H7 (cell line): ENCODE measurements at regions not wholly inside any gene's neighbourhood (a gene's known extent, or its start where the extent isn't known, plus 50 kb on each side); places are given as distances from the start of the nearest gene placed in this dataset.
"Not testable (repeated sequence)": the region's sequence is repeated elsewhere in the genome, so short reads cannot be mapped to it uniquely, and the experiment has no call there.

Experiments used
- DNase-seq: peaks from one replicate; pipeline ENCODE4 v3.0.0; 2012
- H3K27me3 ChIP-seq: 2 replicates; pipeline ENCODE4 v1.6.0; 2011; ENCODE audit warnings: mild to moderate bottlenecking, low read length; ENCODE audit not compliant: control insufficient read depth, insufficient read depth
- H3K36me3 ChIP-seq: replicated peaks from 2 replicates; pipeline ENCODE4 v1.5.1; 2011; ENCODE audit warnings: low read length; ENCODE audit not compliant: control insufficient read depth, insufficient read depth
- H3K4me3 ChIP-seq: 2 replicates; pipeline ENCODE4 v1.5.1; 2011; ENCODE audit warnings: low read depth, mild to moderate bottlenecking, control low read depth, low read length, moderate library complexity; ENCODE audit not compliant: insufficient read depth

DNA sequence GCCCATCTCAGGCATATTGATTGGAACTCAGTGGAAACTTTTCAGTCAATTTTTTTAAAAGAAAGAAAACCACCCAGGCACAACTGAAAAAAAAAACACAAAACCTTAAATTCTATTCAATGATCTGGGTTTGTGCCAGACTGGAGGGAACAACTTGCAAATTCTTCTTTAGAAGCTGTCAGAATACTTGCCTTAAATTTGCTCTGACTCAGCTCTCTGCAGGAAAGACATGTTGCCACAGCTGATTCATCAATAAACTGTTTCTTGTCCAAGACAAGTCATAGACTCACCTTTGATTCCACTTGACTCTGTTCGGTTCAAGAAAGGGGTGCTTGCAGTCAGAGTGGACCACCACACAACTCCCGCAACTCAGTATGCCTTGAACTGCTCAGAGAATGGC is 117.8 kb upstream of the F13A1 start:
- Histone ChIP-seq H3K27me3 (no peaks in the 10 kb centered on the region), H3K4me3 (no peak overlapping the region), H3K36me3 (no peaks in the 10 kb centered on the region)
- no peak for DNase-seq

GRCh38 chr6:6439778-6440177 is 119.3 kb upstream of the F13A1 start:
- no peak for DNase-seq
- H3K4me3 ChIP-seq: no peak overlapping the region
- no peaks in the 10 kb centered on the region for H3K36me3 ChIP-seq
- H3K27me3 ChIP-seq: no peaks in the 10 kb centered on the region

- no peaks in the 10 kb centered on the region for H3K36me3 ChIP-seq
- H3K4me3 ChIP-seq: no peak overlapping the region
- DNase-seq: no peak
- no peaks in the 10 kb centered on the region for H3K27me3 ChIP-seq
Measured at GRCh38 chr6:6452002-6452401, 131.5 kb upstream of the F13A1 start.

GRCh38 chr6:6453186-6453585 is 132.7 kb upstream of the F13A1 start:
- Histone ChIP-seq H3K4me3 (no peak overlapping the region), H3K27me3 (no peaks in the 10 kb centered on the region)
- no peak for DNase-seq

GRCh38 chr6:6455272-6455671 is 133.2 kb upstream of the LY86 start:
- no peak for DNase-seq
- Histone ChIP-seq H3K4me3 (no peak overlapping the region), H3K27me3 (no peaks in the 10 kb centered on the region), H3K36me3 (no peaks in the 10 kb centered on the region)

More at GRCh38 chr6:6453186-6453585, 132.7 kb upstream of the F13A1 start:
- no peaks in the 10 kb centered on the region for H3K36me3 ChIP-seq

- no peak for DNase-seq
- Histone ChIP-seq H3K27me3 (no peaks in the 10 kb centered on the region), H3K36me3 (no peaks in the 10 kb centered on the region), H3K4me3 (no peak overlapping the region)
Measured at GRCh38 chr6:6458172-6458571, 130.3 kb upstream of the LY86 start.

- DNase-seq, H3K4me3 ChIP-seq, H3K36me3 ChIP-seq, H3K27me3 ChIP-seq: not testable (repeated sequence)
Measured at GRCh38 chr6:6459963-6460362, 128.6 kb upstream of the LY86 start.

GRCh38 chr6:6460416-6460815 is 128.1 kb upstream of the LY86 start:
- Histone ChIP-seq H3K27me3 (no peaks in the 10 kb centered on the region), H3K4me3 (no peak overlapping the region), H3K36me3 (no peaks in the 10 kb centered on the region)
- DNase-seq: no peak

- no peak overlapping the region for H3K4me3 ChIP-seq
- no peaks in the 10 kb centered on the region for H3K27me3 ChIP-seq
- no peak for DNase-seq
- H3K36me3 ChIP-seq: no peaks in the 10 kb centered on the region
Measured at GRCh38 chr6:6461138-6461537, 127.4 kb upstream of the LY86 start.

DNA sequence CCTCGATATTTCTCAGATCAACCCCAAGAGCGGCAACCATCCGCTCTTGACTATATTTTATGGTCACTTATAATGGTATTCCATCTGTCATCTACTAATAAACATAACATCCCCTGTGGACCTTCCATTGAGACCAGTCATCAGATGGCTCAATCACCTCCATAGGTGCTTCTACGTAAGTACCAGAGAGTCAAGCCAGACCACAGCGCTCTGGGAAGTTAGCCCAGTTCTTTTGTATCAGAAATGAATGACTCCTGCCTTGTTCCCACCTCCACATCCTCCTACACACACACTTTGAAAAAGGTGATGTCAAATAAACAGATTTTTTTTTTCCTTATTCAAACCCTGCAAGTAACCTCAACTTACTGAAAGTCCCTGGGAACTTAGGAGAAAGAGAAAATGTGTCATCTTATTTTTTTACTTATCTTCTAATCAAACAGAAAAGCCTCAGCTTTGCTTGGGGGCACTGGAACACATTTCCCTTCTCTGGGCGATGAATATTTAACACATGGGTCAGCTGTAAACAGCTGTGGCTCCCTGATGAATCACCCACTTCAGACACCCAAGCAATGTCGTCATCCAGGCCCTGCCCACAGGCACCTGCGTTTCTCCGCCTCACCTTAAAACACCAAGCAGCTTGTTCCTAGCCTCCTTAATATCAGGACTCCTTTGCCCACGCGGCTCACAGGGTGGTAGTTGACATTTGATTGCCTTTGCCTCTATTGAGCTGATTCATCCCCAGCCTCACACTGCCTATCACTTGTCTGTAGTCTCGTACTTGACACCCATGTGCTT is 121.4 kb upstream of the LY86 start:
- Histone ChIP-seq H3K36me3 (no peaks in the 10 kb centered on the region), H3K4me3 (no peak overlapping the region), H3K27me3 (no peaks in the 10 kb centered on the region)
- no peak for DNase-seq

GRCh38 chr6:6469074-6469473 is 119.4 kb upstream of the LY86 start:
- DNase-seq: no peak
- Histone ChIP-seq H3K27me3 (no peaks in the 10 kb centered on the region), H3K36me3 (no peaks in the 10 kb centered on the region), H3K4me3 (no peak overlapping the region)

- H3K4me3 ChIP-seq: no peak overlapping the region
- no peak for DNase-seq
- H3K27me3 ChIP-seq: no peaks in the 10 kb centered on the region
- H3K36me3 ChIP-seq: no peaks in the 10 kb centered on the region
Measured at GRCh38 chr6:6470123-6470522, 118.4 kb upstream of the LY86 start.

DNA sequence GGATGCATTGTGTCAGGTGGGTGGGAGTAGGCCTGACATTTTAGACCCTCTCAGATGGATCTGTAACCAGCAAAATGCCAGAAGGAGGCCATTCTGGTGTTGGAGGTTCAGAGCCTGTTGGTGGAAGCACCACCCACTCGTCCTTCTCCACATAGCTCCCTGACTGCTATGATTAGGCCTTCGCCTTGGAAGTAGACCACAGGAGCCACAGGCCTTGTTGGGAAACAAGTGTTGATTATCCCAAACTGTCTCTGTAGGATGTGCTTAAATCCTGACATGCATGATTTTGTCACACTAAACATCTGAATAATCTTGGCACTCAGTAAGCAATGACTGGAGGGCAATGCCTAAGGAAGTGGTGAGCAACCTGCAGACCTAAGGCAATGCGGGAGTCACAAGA is 117.2 kb upstream of the LY86 start:
- DNase-seq: no peak
- no peaks in the 10 kb centered on the region for H3K36me3 ChIP-seq

DNA sequence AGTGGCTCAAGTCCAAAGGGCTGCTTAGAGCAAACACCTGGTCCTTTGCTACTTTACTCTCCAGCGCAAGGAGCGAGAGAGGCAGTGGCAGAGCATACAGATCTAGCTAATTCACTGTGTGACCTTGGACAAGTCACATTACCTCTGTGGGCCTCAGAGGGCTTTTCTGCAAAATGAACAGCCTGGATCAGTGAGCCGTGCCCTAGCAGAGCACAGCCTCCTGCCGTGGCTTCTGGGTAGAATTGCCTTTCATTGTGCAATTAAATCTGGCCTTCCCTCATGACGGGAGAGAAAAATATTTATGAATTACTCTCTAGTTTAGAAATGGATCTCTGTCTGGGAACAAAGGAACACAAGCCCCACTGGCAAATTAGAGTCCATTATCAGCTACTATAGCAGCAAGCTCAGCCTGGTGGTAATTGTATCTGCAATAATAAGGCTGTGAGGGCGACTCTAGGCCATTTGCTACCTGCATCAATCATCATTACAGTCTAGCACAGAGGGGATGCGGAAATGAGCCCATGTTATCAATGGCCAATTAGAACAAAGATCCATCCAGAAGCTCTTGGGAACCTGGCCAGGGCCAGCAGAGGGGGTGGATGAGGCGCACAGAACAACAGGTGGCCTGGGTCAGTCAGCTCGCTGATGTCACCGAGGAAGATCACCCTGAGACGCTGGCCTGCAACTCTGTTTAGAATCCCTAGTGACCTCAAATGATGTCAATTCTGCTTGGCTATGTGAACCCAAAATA is 114.2 kb upstream of the LY86 start:
- no peaks in the 10 kb centered on the region for H3K36me3 ChIP-seq
- no peaks in the 10 kb centered on the region for H3K27me3 ChIP-seq
- no peak overlapping the region for H3K4me3 ChIP-seq
- peak; percentile 16 for DNase-seq

More for the DNA sequence above, 117.2 kb upstream of the LY86 start:
- H3K27me3 ChIP-seq: no peaks in the 10 kb centered on the region
- no peak overlapping the region for H3K4me3 ChIP-seq

DNA sequence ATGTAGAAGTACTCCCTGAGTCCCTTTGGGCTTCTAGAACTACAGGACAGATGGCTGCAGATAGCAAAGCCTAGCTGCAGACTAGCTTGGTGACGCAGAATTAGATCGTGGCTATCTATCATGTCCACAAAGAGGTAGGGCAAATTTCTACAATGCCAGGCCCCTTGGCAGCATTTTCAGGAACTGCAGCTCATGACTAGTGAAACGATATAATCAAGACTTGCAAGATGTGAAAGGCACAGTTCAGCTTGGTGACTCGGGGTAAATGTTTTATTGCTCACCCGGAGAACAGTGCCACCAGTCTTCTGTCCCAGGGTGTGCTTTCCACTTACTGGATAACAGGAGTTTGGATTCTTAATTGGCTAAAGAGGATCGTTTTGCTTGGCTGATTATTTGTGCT is 108.7 kb upstream of the LY86 start:
- Histone ChIP-seq H3K36me3 (no peaks in the 10 kb centered on the region), H3K27me3 (no peaks in the 10 kb centered on the region), H3K4me3 (no peak overlapping the region)
- no peak for DNase-seq
